Tibial artery (tissue), 4 donors: ENCODE measurements at regions not wholly inside any gene's neighbourhood (a gene's known extent, or its start where the extent isn't known, plus 50 kb on each side); places are given as distances from the start of the nearest gene placed in this dataset.

Source experiments
- DNase-seq, 2 donors: peaks; one replicate each; pipeline ENCODE4 v3.0.0-alpha.2; 2019
- H3K27ac ChIP-seq, 2 donors: fragments of 200-600 bp; sonication (generic) in 1 of 2; 1 replicate in 1 of 2; 2 replicates in 1 of 2; pipeline ENCODE4 v1.5.1; 2018 to 2019; ENCODE audit warnings: mild to moderate bottlenecking in 1 of 2
- H3K27me3 ChIP-seq, 2 donors: fragments of 200-600 bp; sonication (generic) in 1 of 2; one replicate each; pipeline versions ENCODE4 v1.5.1 to v1.6.0; 2016 to 2019
- H3K36me3 ChIP-seq, 3 donors: fragments of 200-600 bp; sonication (generic) in 2 of 3; one replicate each; pipeline ENCODE4 v1.5.1; 2016 to 2019; ENCODE audit warnings: mild to moderate bottlenecking in 2 of 3
- H3K4me1 ChIP-seq, 4 donors: fragments of 200-600 bp; sonication (generic) in 2 of 4; 1 replicate in 3 of 4; 2 replicates in 1 of 4; pipeline ENCODE4 v1.5.1; 2016 to 2019
- H3K4me3 ChIP-seq, 2 donors: fragments of 200-600 bp; sonication (generic) in 1 of 2; 1 replicate in 1 of 2; 2 replicates in 1 of 2; pipeline ENCODE4 v1.5.1; 2018 to 2019; ENCODE audit warnings: mild to moderate bottlenecking in 2 of 2
- H3K9me3 ChIP-seq, 3 donors: fragments of 200-600 bp; sonication (generic) in 1 of 3; one replicate each; pipeline ENCODE4 v1.5.1; 2016 to 2019
- intact Hi-C: fragments of 100-400 bp; cut with DNase I; formaldehyde crosslinking; loops from one replicate; pipeline ENCODE4 v1.15.0; 2023; ENCODE audit warnings: low total_unique reads
- TF ChIP-seq, protein P1 (sequence below), 2 experiments: fragments of 200-600 bp in 1 of 2; fragments of 450-650 bp in 1 of 2; IDR thresholded peaks; one replicate each; pipeline ENCODE4 v1.5.1; 2017 to 2019; ENCODE audit warnings: antibody characterized with exemption in 2 of 2, mild to moderate bottlenecking in 1 of 2, moderate library complexity in 1 of 2

DNA sequence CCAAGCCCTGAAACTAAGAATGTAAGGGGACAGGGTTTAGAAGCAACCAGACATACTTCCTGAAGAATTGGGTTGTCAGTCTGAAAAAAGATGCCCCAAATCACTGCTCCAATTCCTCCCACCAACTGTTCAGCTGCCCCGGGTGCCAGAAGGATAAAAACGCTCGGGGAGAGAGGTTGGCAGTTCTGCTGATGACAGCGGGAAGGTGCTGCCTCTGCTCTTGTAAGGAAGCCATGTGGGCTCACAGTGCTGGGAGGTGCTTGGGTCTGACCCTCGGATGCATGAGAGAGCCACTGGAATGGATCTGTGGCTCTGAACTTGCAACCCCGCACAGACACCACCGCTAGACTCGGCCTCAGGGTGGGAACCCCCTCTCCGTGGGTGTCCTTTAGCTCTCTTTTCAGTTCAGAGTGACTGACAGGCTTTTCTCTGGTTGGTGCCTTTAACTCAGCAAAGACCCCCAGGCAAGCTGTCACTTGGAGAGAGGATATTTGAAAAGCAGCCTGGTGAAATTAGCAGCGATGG is 364.8 kb upstream of the RBFOX1 start:
- H3K4me1 ChIP-seq: no peaks in the 10 kb centered on the region
- no peaks in the 10 kb centered on the region for H3K36me3 ChIP-seq
- H3K9me3 ChIP-seq: no peaks in the 10 kb centered on the region
- no peak for DNase-seq
- H3K4me3 ChIP-seq: no peak overlapping the region
- TF ChIP-seq, protein P1, sequence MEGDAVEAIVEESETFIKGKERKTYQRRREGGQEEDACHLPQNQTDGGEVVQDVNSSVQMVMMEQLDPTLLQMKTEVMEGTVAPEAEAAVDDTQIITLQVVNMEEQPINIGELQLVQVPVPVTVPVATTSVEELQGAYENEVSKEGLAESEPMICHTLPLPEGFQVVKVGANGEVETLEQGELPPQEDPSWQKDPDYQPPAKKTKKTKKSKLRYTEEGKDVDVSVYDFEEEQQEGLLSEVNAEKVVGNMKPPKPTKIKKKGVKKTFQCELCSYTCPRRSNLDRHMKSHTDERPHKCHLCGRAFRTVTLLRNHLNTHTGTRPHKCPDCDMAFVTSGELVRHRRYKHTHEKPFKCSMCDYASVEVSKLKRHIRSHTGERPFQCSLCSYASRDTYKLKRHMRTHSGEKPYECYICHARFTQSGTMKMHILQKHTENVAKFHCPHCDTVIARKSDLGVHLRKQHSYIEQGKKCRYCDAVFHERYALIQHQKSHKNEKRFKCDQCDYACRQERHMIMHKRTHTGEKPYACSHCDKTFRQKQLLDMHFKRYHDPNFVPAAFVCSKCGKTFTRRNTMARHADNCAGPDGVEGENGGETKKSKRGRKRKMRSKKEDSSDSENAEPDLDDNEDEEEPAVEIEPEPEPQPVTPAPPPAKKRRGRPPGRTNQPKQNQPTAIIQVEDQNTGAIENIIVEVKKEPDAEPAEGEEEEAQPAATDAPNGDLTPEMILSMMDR (IDR thresholded peaks at IDR 0.05): no peak
- H3K27ac ChIP-seq: no peak overlapping the region
- H3K27me3 ChIP-seq: no peaks in the 10 kb centered on the region
- intact Hi-C loops: no loop called here

DNA sequence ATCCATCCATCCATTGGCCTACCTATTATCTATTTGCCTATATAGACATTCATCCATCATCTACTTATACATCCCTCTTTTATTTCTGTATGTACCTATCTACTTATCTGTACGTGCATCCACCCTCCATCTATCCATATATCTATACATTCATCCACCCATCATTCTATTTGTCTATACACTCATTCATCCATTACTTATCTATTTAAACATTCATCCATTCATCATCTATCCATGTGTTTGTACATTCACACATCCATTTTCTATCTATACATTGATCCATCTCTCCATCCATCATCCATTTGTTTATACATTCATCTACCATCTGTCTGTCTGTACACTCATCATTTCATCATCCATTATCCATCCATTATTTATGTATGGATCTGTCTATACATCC is 365.7 kb upstream of the RBFOX1 start:
- H3K4me1 ChIP-seq: no peaks in the 10 kb centered on the region
- H3K27me3 ChIP-seq: no peaks in the 10 kb centered on the region
- TF ChIP-seq, protein P1 (IDR thresholded peaks at IDR 0.05): no peak
- DNase-seq: no peak
- H3K9me3 ChIP-seq: no peaks in the 10 kb centered on the region
- no peak overlapping the region for H3K4me3 ChIP-seq
- no peak overlapping the region for H3K27ac ChIP-seq
- intact Hi-C loops: no loop called here
- no peaks in the 10 kb centered on the region for H3K36me3 ChIP-seq

DNA sequence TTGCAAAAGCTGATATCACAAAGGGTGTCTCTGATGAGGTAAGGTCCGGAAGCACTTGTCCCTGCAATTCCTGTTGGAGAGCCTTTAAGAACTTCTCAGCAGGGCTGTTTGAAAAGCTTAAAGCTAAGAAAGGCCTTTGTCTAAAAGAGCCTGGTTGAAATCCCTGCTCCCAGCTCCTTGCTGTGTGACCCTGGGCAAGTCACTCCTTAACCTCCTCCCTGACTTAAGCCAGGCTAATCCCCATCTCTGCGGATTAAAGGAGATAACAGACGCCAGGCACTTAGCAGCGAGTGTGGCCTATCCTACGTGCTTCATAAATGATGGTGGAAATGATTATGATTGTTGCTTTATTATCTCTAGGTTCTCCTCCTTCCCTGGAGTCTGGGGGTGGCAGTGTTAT is 368.0 kb upstream of the RBFOX1 start:
- intact Hi-C loops: no loop called here
- H3K4me1 ChIP-seq: no peaks in the 10 kb centered on the region
- no peak overlapping the region for H3K4me3 ChIP-seq
- H3K27me3 ChIP-seq: no peaks in the 10 kb centered on the region
- no peaks in the 10 kb centered on the region for H3K36me3 ChIP-seq
- DNase-seq: no peak
- no peaks in the 10 kb centered on the region for H3K9me3 ChIP-seq
- H3K27ac ChIP-seq: no peak overlapping the region
- TF ChIP-seq, protein P1 (IDR thresholded peaks at IDR 0.05): no peak

DNA sequence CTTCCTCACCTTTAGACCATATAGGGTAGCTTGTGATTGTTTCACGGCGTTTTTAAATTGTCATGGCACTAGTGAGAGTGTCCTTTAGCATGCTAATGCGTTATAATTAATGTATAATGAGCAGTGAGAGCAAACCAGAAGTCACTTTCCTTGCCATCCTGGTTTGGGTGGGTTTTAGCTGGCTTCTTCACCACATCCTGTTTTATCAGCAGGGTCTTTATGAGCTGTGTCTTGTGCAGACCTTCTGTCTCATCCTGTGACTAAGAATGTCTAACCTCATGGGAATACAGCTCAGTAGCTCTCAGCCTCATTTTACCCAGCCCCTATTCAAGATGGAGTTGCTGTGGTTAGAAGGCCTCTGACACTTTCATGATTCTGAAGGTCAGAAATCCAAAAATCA is 370.9 kb upstream of the RBFOX1 start:
- TF ChIP-seq, protein P1 (IDR thresholded peaks at IDR 0.05): no peak
- no peak overlapping the region for H3K27ac ChIP-seq
- no peaks in the 10 kb centered on the region for H3K4me1 ChIP-seq
- H3K27me3 ChIP-seq: no peaks in the 10 kb centered on the region
- peaks cover 0 to 3% (median 0%) of the 10 kb centered on the region in 3 donors for H3K9me3 ChIP-seq
- intact Hi-C loops: no loop called here
- no peaks in the 10 kb centered on the region for H3K36me3 ChIP-seq
- DNase-seq: no peak
- no peak overlapping the region for H3K4me3 ChIP-seq

DNA sequence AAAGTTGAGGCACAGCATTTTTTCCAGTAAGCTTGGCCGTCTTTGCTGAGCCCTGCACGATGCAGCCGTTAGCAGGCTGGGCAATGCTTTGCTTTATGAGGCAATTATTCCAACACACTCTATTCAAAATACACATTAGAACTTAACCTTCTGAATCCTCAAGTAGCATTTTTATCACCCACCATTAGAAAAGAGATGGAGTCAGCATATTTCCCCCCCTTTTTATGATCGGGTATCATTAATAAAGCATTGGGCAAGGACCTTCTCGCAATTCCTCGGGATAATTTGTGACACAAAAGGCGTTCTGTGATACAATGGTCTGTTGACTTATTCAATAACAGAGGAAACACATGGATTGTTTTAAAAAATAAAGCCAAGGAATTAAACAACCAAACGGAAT is 374.5 kb upstream of the RBFOX1 start:
- TF ChIP-seq, protein P1 (IDR thresholded peaks at IDR 0.05): no peak
- Histone ChIP-seq H3K9me3 (peaks cover 0 to 3% (median 0%) of the 10 kb centered on the region in 3 donors), H3K27ac (no peak overlapping the region), H3K36me3 (no peaks in the 10 kb centered on the region), H3K4me1 (no peaks in the 10 kb centered on the region), H3K4me3 (no peak overlapping the region), H3K27me3 (no peaks in the 10 kb centered on the region)
- intact Hi-C loops: no loop called here
- DNase-seq: no peak

DNA sequence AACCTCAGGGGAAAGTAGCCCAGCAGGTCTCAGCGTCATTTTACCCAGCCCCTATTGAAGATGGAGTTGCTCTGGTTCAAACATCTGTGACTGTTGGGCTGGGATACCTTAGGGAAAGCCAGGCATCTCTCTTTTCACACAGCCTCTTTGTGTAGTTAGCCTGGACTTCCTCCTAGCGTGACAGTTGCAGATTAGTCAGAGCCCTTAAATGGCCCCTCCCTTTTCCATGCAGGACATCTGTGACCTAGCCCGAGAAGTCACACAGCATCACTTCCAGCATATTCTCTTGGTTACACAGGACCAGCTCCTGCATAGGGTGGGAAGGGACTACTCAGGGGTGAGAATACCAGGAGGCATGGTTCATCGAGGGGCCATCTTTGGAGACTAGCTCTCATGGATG is 375.0 kb upstream of the RBFOX1 start:
- intact Hi-C loops: no loop called here
- no peak for DNase-seq
- TF ChIP-seq, protein P1 (IDR thresholded peaks at IDR 0.05): no peak
- Histone ChIP-seq H3K36me3 (no peaks in the 10 kb centered on the region), H3K27ac (no peak overlapping the region), H3K4me3 (no peak overlapping the region), H3K27me3 (no peaks in the 10 kb centered on the region), H3K9me3 (peaks cover 0 to 3% (median 0%) of the 10 kb centered on the region in 3 donors), H3K4me1 (no peaks in the 10 kb centered on the region)
